ENCODE measurements at regions not wholly inside any gene's neighbourhood (a gene's known extent, or its start where the extent isn't known, plus 50 kb on each side); places are given as distances from the start of the nearest gene placed in this dataset.

- DNase-seq, result no peak
Observed at GRCh38 chr3:153079386-153079785, 82.6 kb upstream of the RAP2B start.

- DNase-seq, result no peak
Observed at GRCh38 chr3:153080778-153081240, 81.2 kb upstream of the RAP2B start.

DNA sequence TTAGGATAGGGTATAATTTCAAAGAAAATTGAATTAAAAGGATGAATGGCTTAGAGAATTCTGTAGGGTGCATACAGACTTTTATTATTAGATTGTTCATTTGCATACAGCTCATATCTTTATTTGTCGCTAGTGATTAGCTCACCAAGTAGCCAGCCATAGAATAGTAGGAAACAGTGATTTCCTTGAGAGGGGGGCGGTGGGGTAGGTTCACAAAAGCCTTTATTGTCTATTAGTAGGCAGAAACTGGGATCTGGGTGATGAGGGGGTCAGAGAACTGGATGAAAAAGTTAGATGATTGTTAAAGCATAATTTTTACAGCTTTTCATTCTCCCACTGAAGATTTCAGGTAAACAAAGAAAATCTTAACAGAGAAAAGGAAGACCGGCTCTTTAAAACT is 77.6 kb upstream of the RAP2B start:
- DNase-seq, result no peak

DNA sequence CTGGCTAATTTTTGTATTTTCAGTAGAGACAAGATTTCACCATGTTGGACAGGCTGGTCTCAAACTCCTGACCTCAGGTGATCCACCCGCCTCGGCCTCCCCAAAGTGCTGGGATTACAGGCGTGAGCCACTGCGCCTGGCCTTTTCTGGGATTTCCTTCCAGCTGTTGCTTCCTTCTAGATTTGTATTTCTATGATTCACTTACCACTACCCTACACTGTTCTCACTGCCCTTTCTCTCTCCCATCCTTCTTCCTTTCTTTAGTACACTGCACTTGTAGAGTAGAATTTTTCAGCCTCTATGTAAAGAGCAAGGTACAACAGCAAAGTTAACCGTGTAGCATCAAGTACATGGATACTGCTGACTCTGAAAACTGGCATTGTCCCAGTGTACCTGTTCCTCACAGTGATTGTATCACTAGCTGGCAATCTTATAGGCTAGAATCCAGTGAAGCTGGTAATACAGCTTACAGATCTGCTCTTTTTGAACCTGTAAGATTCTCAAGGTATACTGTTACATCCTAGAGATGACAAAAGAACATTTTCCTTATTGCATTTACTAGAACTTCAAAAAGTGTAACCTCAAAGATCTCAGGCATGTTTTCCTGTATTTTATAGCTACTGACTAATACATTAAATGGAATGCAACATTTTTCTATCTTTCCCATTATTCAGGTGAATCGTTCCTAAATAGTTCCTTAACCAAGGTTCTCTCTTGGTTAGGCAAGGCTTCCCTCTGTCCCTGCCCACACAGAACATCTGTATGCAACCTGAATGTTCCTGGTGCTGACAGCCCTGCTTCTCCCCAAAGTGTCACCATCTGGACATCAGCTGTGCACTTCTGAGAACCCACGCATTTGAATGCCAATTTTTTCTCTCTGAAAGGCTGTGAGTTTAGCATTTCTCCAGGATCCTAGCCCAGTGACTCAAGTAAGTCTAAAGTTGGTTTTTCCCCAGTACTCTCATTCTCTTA is 74.1 kb upstream of the RAP2B start:
- no peak for DNase-seq

DNA sequence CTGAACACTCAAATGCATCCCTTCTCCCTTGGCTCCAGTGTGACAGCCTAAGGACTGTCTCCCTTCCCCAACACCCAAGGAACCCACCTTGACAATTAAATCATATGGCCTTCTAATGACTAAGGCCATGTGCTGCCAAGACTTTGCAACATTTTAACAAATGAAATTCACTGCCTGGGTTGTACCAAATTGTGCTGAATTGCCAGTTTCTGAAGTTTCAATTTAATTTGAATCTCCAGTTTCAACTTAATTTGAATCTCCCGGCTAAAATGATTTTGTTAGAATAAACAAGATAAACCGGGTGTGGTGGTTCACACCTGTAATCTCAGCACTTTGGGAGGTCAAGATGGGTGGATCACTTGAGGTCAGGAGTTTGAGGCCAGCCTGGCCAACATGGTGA is 72.4 kb upstream of the RAP2B start:
- no peak for DNase-seq

- no peak for DNase-seq
Observed at GRCh38 chr3:153090973-153091372, 71.1 kb upstream of the RAP2B start.

DNA sequence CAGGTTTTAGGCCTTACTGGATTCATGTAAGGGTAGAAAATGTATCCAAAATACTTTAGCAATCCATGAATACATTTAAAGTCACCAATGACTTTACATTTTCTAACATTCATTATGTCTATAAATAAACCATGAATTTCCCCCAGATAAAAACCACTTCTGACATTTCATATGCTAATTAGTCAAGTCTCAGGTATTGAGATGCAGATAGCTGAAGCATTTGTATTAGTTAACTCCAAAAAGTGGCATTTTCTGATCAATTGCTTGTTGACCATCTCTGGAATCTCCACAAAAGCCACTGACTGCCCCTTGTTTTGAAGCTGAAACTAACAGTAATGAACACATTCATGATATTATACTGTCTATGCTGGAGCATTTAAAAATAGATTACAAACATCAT is 68.4 kb upstream of the RAP2B start:
- DNase-seq, result no peak

GRCh38 chr3:153094386-153094785 is 67.6 kb upstream of the RAP2B start:
- DNase-seq, result no peak

DNA sequence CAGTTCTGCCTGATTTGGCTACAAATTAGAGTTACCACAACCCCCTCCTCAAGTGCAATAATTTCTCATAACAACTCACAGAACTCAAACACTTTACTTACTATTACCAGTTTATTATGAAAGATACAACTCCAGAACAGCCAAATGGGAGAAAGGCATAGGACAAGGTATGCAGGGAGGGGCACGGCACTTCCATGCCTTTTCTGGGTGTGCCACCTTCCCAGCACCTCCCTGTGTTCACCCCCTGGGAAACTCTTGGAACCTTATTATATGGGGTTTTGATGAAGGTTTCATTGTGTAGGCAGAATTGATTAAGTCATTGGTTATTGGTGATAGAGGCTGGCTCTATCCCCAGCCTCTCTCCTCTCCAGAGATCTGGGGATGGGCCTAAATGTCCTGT is 66.6 kb upstream of the RAP2B start:
- DNase-seq, result no peak

DNA sequence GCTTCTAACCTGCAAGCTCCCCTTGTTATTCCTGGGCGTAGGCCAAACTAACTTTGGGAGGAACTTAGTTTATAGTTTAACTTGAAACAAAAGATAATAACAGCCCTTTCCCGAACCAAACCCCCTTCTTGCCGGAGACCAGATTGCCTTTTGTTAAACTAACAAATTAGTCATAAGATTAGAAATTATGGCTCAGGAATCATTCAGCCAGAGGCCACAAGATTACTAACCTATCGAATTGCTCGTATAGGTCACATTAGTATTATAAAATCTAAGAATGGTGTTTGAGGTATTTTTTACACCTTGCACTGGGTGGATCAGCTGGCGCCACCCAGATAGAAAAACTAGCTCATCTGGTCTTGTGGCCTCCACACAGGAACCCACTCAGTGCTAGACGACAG is 65.3 kb upstream of the RAP2B start:
- no peak for DNase-seq

GRCh38 chr3:153097213-153097612 is 64.8 kb upstream of the RAP2B start:
- DNase-seq, result no peak

DNA sequence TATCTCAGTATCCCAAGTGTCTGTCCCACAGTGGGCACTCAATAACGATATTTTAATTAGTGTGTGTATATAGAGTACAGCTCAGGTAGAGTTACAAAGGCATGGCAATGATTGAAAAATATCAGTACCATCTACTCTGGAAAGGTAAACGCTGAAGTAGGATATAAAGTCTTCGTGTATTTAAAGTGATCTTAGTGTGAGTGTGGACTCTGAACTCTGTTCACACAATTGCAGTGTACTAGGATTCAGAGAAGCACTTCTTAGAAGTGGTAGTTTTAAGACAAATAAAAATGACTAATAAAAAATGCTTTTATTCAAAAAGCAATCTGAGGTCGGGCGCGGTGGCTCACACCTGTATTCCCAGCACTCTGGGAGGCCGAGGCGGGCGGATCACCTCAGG is 62.9 kb upstream of the RAP2B start:
- DNase-seq, result no peak

- no peak for DNase-seq
Observed at GRCh38 chr3:153103406-153103945, 58.5 kb upstream of the RAP2B start.

DNA sequence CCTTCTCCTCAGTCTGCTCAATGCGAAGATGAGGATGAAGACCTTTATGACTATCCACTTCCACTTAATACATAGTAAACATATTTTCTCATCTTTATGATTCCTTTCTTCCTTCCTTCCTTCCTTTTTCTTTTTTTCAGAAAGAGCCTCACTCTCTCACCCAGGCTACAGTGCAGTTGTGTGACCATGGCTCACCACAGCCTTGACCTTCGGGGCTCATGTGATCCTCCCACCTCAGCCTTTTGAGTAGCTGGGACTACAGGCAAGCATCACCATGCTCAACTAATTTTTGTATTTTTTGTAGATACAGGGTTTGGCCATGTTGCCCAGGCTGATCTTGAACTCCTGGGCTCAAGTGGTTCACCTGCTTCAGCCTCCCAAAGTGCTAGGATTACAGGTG is 52.0 kb upstream of the RAP2B start:
- no peak for DNase-seq

- DNase-seq, result no peak
Observed at GRCh38 chr3:153111016-153111415, 51.0 kb upstream of the RAP2B start.
